PC-9 (cell line): ENCODE measurements at regions not wholly inside any gene's neighbourhood (a gene's known extent, or its start where the extent isn't known, plus 50 kb on each side); places are given as distances from the start of the nearest gene placed in this dataset.

ENCODE experiments used
- BruUV-seq: library from RNA; stranded (reverse); fragments of 400-500 nt; replicated peaks from 2 replicates; lab custom pipeline; 2021; lab: Mats Ljungman, UMichigan
- CTCF ChIA-PET: fragments of 300-600 bp; sonication (Branson Sonifier 250); formaldehyde crosslinking; loops from one replicate; lab custom pipeline; 2022; ENCODE audit warnings: antibody characterized with exemption; lab: Charles Lee
- POLR2A ChIA-PET: fragments of 300-600 bp; sonication (Branson Sonifier 250); formaldehyde crosslinking; loops from one replicate; lab custom pipeline; 2022; ENCODE audit warnings: antibody characterized with exemption; ENCODE audit not compliant: unreplicated experiment; lab: Charles Lee
- DNase-seq, 2 experiments: peaks; one replicate each; pipeline versions ENCODE4 v3.0.0 to v3.0.0-alpha.2; 2015 to 2022; ENCODE audit warnings: mixed read lengths in 1 of 2
- H2AFZ ChIP-seq: fragments of 200-600 bp; sonication (generic); 2 replicates; pipeline ENCODE4 v1.8.1; 2017; ENCODE audit warnings: antibody characterized with exemption
- H3F3A ChIP-seq: fragments of 200-600 bp; sonication (generic); 2 replicates; pipeline ENCODE4 v1.8.1; 2017; ENCODE audit warnings: antibody characterized with exemption, mild to moderate bottlenecking, low read depth; ENCODE audit not compliant: insufficient read depth
- H3K27ac ChIP-seq: fragments of 200-600 bp; sonication (generic); 2 replicates; pipeline ENCODE4 v1.6.1; 2016; ENCODE audit warnings: mixed run types
- H3K27me3 ChIP-seq: fragments of 200-600 bp; sonication (generic); 2 replicates; pipeline ENCODE4 v1.6.1; 2016; ENCODE audit warnings: low read depth, mixed run types; ENCODE audit not compliant: insufficient read depth
- H3K36me3 ChIP-seq: fragments of 200-600 bp; sonication (generic); 2 replicates; pipeline ENCODE4 v1.6.1; 2016; ENCODE audit warnings: low read depth, mixed run types
- H3K4me1 ChIP-seq: fragments of 200-600 bp; sonication (generic); replicated peaks from 2 replicates; pipeline ENCODE4 v1.6.1; 2016; ENCODE audit warnings: mixed run types; ENCODE audit not compliant: insufficient read depth
- H3K4me2 ChIP-seq: fragments of 200-600 bp; sonication (generic); 2 replicates; pipeline ENCODE4 v1.6.1; 2017; ENCODE audit warnings: mixed run types
- H3K4me3 ChIP-seq: fragments of 200-600 bp; sonication (generic); 2 replicates; pipeline ENCODE4 v1.6.1; 2016; ENCODE audit warnings: mixed run types
- H3K79me2 ChIP-seq: fragments of 200-600 bp; sonication (generic); 2 replicates; pipeline ENCODE4 v1.6.1; 2017; ENCODE audit warnings: low read depth, mixed run types
- H3K9me2 ChIP-seq: fragments of 200-600 bp; sonication (generic); 2 replicates; pipeline ENCODE4 v1.8.1; 2017; ENCODE audit warnings: mild to moderate bottlenecking; ENCODE audit not compliant: insufficient read depth
- H3K9me3 ChIP-seq: fragments of 200-600 bp; sonication (generic); 2 replicates; pipeline ENCODE4 v1.8.1; 2016; ENCODE audit warnings: low read depth; ENCODE audit not compliant: insufficient read depth
- H4K20me1 ChIP-seq: fragments of 200-600 bp; sonication (generic); 2 replicates; pipeline ENCODE4 v1.8.1; 2017; ENCODE audit not compliant: insufficient read depth
- EZH2 ChIP-seq: fragments of 200-600 bp; sonication (generic); IDR thresholded peaks from 2 replicates; pipeline ENCODE4 v1.8.0; 2017; ENCODE audit warnings: antibody characterized with exemption, low read depth
- intact Hi-C: fragments of 100-400 bp; cut with micrococcal nuclease; formaldehyde crosslinking; loops from one replicate; pipeline ENCODE4 v1.10.0; 2022; ENCODE audit not compliant: unreplicated experiment
- TF ChIP-seq, protein P1 (sequence below): fragments of 200-600 bp; sonication (generic); conservative IDR thresholded peaks from 2 replicates; pipeline ENCODE4 v1.6.1; 2017; ENCODE audit warnings: mixed run types, antibody characterized with exemption, mild to moderate bottlenecking, moderate library complexity

DNA sequence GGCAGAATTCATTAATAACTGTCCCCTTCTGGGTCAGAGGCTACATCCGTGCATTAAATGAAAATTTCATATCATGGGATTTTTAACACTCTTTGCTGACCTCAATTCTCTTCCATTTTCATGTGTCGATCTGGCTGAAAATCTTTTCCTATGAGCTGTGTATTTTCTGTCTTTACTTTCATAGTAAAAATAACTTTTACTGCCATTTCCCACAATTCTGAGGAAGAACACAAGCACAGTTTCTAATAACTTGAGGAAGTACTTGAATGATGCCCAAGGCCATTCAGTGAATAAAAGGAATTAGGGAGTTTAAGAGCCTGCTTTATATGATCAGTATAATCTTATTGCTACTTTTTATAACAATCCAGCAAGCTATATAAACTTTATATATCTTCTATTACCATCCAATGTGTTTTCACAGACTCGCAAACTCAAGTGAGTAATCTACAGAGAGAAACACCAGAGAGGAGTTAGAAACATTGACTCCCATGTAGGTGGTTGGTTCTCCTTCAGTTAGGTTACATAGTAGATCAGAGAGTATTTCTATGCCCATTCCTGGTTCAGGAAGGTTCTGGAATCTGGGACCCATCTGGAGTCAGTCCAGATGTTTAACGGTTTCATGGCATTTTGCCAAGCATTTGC is 340.0 kb downstream of the FBXO15 start:
- Histone ChIP-seq H3K4me3 (no peak overlapping the region), H3K9me2 (no peaks in the 10 kb centered on the region), H4K20me1 (no peaks in the 10 kb centered on the region), H3K4me1 (no peaks in the 10 kb centered on the region), H2AFZ (no peak overlapping the region), H3F3A (no peaks in the 10 kb centered on the region), H3K4me2 (no peak overlapping the region), H3K27ac (no peak overlapping the region), H3K27me3 (no peaks in the 10 kb centered on the region), H3K79me2 (no peaks in the 10 kb centered on the region), H3K36me3 (no peaks in the 10 kb centered on the region), H3K9me3 (no peaks in the 10 kb centered on the region)
- ChIA-PET POLR2A (no interaction called here), CTCF (no interaction called here)
- BruUV-seq, result no TSS peak
- no peak for DNase-seq
- intact Hi-C loops, result no loop called here
- no peak for TF ChIP-seq EZH2
- TF ChIP-seq, protein P1, sequence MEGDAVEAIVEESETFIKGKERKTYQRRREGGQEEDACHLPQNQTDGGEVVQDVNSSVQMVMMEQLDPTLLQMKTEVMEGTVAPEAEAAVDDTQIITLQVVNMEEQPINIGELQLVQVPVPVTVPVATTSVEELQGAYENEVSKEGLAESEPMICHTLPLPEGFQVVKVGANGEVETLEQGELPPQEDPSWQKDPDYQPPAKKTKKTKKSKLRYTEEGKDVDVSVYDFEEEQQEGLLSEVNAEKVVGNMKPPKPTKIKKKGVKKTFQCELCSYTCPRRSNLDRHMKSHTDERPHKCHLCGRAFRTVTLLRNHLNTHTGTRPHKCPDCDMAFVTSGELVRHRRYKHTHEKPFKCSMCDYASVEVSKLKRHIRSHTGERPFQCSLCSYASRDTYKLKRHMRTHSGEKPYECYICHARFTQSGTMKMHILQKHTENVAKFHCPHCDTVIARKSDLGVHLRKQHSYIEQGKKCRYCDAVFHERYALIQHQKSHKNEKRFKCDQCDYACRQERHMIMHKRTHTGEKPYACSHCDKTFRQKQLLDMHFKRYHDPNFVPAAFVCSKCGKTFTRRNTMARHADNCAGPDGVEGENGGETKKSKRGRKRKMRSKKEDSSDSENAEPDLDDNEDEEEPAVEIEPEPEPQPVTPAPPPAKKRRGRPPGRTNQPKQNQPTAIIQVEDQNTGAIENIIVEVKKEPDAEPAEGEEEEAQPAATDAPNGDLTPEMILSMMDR, result no peak

DNA sequence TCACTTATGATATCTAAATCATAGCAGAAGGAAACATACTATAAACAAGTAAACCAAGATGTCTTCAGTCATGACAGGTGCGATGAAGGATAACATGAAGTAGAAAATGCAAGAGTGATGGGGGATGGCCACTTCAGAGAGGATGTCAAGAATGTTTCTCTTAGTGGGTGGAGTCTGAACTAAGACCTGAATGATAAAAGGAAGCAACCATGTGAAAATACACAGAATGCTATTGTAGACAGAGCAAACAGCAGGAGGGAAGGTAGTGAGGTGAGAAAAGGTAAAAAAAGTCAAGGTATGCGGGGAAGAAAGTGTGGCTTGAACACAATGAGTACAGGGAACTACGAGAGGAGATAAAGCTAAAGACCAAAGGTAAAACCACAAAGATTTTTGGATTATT is 341.6 kb downstream of the FBXO15 start:
- no peak for DNase-seq
- Histone ChIP-seq H3F3A (no peaks in the 10 kb centered on the region), H3K36me3 (no peaks in the 10 kb centered on the region), H2AFZ (no peak overlapping the region), H3K4me3 (no peak overlapping the region), H3K27me3 (no peaks in the 10 kb centered on the region), H3K4me1 (no peaks in the 10 kb centered on the region), H3K9me3 (no peaks in the 10 kb centered on the region), H3K79me2 (no peaks in the 10 kb centered on the region), H4K20me1 (no peaks in the 10 kb centered on the region), H3K27ac (no peak overlapping the region), H3K4me2 (no peak overlapping the region), H3K9me2 (no peaks in the 10 kb centered on the region)
- ChIA-PET CTCF (no interaction called here), POLR2A (no interaction called here)
- BruUV-seq, result no TSS peak
- no peak for TF ChIP-seq EZH2
- TF ChIP-seq, protein P1, result no peak
- intact Hi-C loops, result no loop called here

DNA sequence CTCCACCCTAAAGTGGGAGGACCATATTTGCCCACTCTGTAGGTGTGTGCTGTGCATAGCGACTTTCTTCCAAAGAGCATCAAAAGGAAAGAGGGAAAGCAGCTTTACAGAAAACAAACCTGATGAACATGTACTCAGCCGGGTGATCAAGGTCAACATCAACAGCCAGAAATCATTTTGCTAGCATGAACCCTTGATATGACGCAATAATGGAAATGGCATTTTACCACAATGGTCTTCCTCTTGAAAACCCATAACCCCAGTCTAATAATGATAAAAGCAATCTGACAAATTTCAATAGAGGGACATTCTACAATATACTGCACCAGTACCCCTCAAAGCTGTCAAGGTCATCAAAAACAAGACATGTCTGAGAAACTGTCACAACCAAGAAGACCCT is 350.2 kb downstream of the FBXO15 start:
- Histone ChIP-seq H3K27me3 (no peaks in the 10 kb centered on the region), H4K20me1 (no peaks in the 10 kb centered on the region), H3K27ac (no peak overlapping the region), H3F3A (peaks cover 18% of the 10 kb centered on the region), H2AFZ (no peak overlapping the region), H3K9me3 (peaks cover 4% of the 10 kb centered on the region; the same call in 1 of the 2 replicates), H3K36me3 (no peaks in the 10 kb centered on the region), H3K4me3 (no peak overlapping the region), H3K4me2 (no peak overlapping the region), H3K79me2 (no peaks in the 10 kb centered on the region), H3K9me2 (no peaks in the 10 kb centered on the region), H3K4me1 (peaks cover 25% of the 10 kb centered on the region)
- BruUV-seq, result no TSS peak
- TF ChIP-seq, protein P1, result no peak
- no peak for TF ChIP-seq EZH2
- CTCF ChIA-PET, result no interaction called here
- no peak for DNase-seq
- intact Hi-C loops, result no loop called here
- POLR2A ChIA-PET, result no interaction called here
